ENCODE measurements at regions not wholly inside any gene's neighbourhood (a gene's known extent, or its start where the extent isn't known, plus 50 kb on each side); places are given as distances from the start of the nearest gene placed in this dataset.

DNA sequence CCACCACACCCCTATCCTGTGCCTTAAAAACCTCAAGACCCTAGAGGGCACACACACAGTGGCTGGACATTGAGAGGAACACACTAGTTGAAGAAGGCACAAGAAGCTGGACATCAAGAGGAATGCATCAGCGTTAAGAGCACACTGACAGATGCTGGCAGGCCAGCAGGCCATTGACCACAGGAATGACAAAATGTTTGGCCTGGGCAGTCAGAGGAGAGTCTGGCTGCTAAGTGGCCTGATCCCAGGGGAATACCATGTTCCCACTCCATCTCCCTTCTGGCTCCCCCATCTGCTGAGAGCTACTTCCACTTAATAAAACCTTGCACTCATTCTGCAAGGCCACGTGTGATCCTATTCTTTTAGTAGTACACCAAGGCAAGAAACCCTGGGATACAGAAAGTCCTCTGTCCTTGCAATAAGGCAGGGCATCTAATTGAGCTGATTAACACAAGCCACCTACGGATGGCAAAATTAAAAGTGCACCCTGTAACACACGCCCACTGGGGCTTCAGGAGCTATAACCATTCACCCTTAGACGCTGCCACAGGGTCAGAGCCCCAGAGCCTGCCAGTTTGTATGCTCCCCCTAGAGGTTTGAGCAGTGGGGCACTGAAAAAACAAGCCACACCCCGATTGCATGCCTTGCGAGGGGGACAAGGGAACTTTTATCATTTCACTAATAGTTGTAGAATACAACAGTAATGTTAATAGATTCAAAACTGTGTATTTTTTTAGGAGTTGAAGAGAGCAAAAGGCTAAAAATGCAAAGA, 1216.1 kb upstream of the NCAM2 start:
- TF ChIP-seq YY1 (IDR thresholded peaks at IDR 0.05; ENCODE audit: insufficient read depth, insufficient read length) (no peak), ZNF274 (IDR thresholded peaks at IDR 0.05; ENCODE audit: low read depth, low read length) (no peak), SUZ12 (IDR thresholded peaks at IDR 0.05; ENCODE audit: extremely low read depth, insufficient read depth, insufficient read length) (no peak)

Data from NT2/D1 (cell line).